Suprapubic skin (tissue), 4 donors: ENCODE measurements at regions not wholly inside any gene's neighbourhood (a gene's known extent, or its start where the extent isn't known, plus 50 kb on each side); places are given as distances from the start of the nearest gene placed in this dataset.

Source experiments
- CTCF ChIP-seq, 2 donors: fragments of 200-600 bp in 1 of 2; fragments of 450-650 bp in 1 of 2; sonication (generic) in 1 of 2; IDR thresholded peaks; one replicate each; pipeline ENCODE4 v1.5.1; 2016 to 2019; ENCODE audit warnings: antibody characterized with exemption in 2 of 2, mild to moderate bottlenecking in 1 of 2, moderate library complexity in 1 of 2
- EP300 ChIP-seq: sonication (generic); formaldehyde crosslinking; IDR thresholded peaks from one replicate; pipeline ENCODE4 v1.6.1; 2017; ENCODE audit warnings: antibody characterized with exemption
- POLR2AphosphoS5 ChIP-seq, 3 donors: sonication (generic); formaldehyde crosslinking; IDR thresholded peaks; one replicate each; pipeline ENCODE4 v1.6.1; 2017; ENCODE audit warnings: antibody characterized with exemption in 3 of 3

GRCh38 chr9:97769208-97769607 lies 72.1 kb upstream of the XPA start:
- no peak for TF ChIP-seq CTCF (IDR thresholded peaks at IDR 0.05)
- TF ChIP-seq EP300 = no peak
- TF ChIP-seq POLR2AphosphoS5 (IDR thresholded peaks at IDR 0.05) = no peak
